WTC11 (cell line): ENCODE measurements at regions not wholly inside any gene's neighbourhood (a gene's known extent, or its start where the extent isn't known, plus 50 kb on each side); places are given as distances from the start of the nearest gene placed in this dataset.

Experiments used
- ATAC-seq: fragments of 200-7000 bp; cut with Tn5 transposase; 2 replicates; pipeline ENCODE4 v1.10.0; 2021; ENCODE audit warnings: mild to moderate bottlenecking, moderate library complexity
- CTCF ChIA-PET: fragments of 300-600 bp; sonication (Branson Sonifier 250); formaldehyde crosslinking; loops from one replicate; lab custom pipeline; 2021; ENCODE audit warnings: antibody characterized with exemption; lab: Charles Lee
- POLR2A ChIA-PET: fragments of 350-600 bp; sonication (Branson Sonifier 250); formaldehyde crosslinking; loops from one replicate; lab custom pipeline; 2021; ENCODE audit warnings: antibody characterized with exemption; lab: Charles Lee
- DNase-seq: peaks from one replicate; pipeline ENCODE4 v3.0.0; 2021; ENCODE audit warnings: low spot score
- H3K27ac Mint-ChIP-seq: 2 replicates; pipeline ENCODE4 v1.8.0; 2021; ENCODE audit warnings: mixed read lengths
- H3K27me3 Mint-ChIP-seq: 2 replicates; pipeline ENCODE4 v1.8.0; 2021; ENCODE audit warnings: low read depth, mild to moderate bottlenecking, moderate library complexity, mixed read lengths
- H3K36me3 Mint-ChIP-seq: 2 replicates; pipeline ENCODE4 v1.8.0; 2021; ENCODE audit warnings: mixed read lengths
- H3K4me1 Mint-ChIP-seq: 2 replicates; pipeline ENCODE4 v1.8.0; 2022; ENCODE audit warnings: mixed read lengths
- H3K4me3 Mint-ChIP-seq: 2 replicates; pipeline ENCODE4 v1.8.0; 2021; ENCODE audit warnings: mild to moderate bottlenecking, moderate library complexity, mixed read lengths
- H3K9me3 Mint-ChIP-seq: 2 replicates; pipeline ENCODE4 v1.8.0; 2021; ENCODE audit warnings: mixed read lengths
- ESRRA ChIP-seq: sonication (generic); formaldehyde crosslinking; IDR thresholded peaks from 2 replicates; pipeline ENCODE4 v1.8.1; 2022; ENCODE audit warnings: mild to moderate bottlenecking, missing genetic modification reagents, borderline replicate concordance
- ETV6 ChIP-seq: sonication (generic); formaldehyde crosslinking; IDR thresholded peaks from 2 replicates; pipeline ENCODE4 v1.8.1; 2022; ENCODE audit warnings: mild to moderate bottlenecking, missing genetic modification reagents
- FOXK1 ChIP-seq: sonication (generic); formaldehyde crosslinking; IDR thresholded peaks from 2 replicates; pipeline ENCODE4 v1.8.0; 2022; ENCODE audit warnings: mild to moderate bottlenecking, moderate library complexity, missing genetic modification reagents
- NFE2L1 ChIP-seq: sonication (generic); formaldehyde crosslinking; IDR thresholded peaks from 2 replicates; pipeline ENCODE4 v1.8.1; 2023; ENCODE audit warnings: missing genetic modification reagents
- PREB ChIP-seq: sonication (generic); formaldehyde crosslinking; IDR thresholded peaks from 2 replicates; pipeline ENCODE4 v1.8.1; 2022; ENCODE audit warnings: mild to moderate bottlenecking, missing genetic modification reagents, moderate library complexity, borderline replicate concordance
- TF ChIP-seq, protein P1 (sequence below): sonication (generic); formaldehyde crosslinking; IDR thresholded peaks from 2 replicates; pipeline ENCODE4 v1.8.0; 2022; ENCODE audit warnings: mild to moderate bottlenecking, missing genetic modification reagents

- TF ChIP-seq, protein P1, sequence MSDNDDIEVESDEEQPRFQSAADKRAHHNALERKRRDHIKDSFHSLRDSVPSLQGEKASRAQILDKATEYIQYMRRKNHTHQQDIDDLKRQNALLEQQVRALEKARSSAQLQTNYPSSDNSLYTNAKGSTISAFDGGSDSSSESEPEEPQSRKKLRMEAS, result no peak
- TF ChIP-seq NFE2L1 (CRISPR knock-in tag), result no peak
- no peak for TF ChIP-seq PREB (CRISPR knock-in tag)
- no peak for TF ChIP-seq FOXK1 (CRISPR knock-in tag)
These were observed 54.1 kb upstream of the IER3 start (continued) for GRCh38 chr6:30798494-30798893.

DNA sequence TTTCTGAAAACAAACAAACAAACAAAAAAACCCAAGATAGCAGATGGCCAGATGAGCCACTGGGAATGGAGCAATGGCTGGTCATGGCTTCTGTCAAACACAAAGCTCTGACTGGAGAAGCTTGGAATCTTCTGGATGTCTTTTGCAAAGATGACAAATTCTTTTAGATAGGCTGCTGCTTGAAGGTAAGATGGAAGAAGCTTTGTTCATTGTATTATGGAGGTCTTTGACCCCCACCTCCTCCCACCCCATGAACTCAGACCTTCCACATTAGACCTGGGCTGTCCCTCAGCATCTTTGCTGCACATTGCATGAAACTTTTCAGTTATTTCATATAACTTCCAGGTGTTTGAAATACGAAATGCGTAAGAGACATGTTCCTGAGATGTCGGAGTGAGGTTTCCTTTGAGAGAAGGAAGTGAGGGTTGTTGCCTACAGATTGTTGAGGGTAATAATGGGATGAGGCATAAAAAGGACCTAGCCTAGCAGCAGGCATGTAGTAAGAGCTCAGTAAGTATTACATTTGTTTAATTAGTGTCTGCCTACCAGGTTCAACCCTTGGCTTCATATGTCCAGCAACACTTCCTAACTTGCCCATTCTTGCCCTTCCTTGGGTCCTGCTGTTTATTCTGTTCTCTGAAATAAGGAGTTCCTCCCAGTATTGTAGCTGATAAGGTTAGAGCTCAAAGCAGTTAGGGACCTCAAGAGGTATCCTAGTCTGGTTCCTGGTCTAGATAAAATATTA, 51.4 kb upstream of the IER3 start:
- H3K36me3 Mint-ChIP-seq, result no peaks in the 10 kb centered on the region
- H3K27ac Mint-ChIP-seq, result no peak overlapping the region

More for the DNA sequence above, 51.4 kb upstream of the IER3 start:
- POLR2A ChIA-PET, result interaction anchor here (0.5 kb wide), 1 partner anchor 102 kb away, joined by 4 read pairs; no protein-coding TSS in a partner anchor
- CTCF ChIA-PET, result no interaction called here
- Mint-ChIP-seq H3K4me1 (peaks cover 3% of the 10 kb centered on the region; the same call in 1 of the 2 replicates), H3K27me3 (peaks cover 16% of the 10 kb centered on the region), H3K9me3 (no peaks in the 10 kb centered on the region), H3K4me3 (no peak overlapping the region)
- ATAC-seq (no peak), DNase-seq (no peak)
- no peak for TF ChIP-seq ETV6 (CRISPR knock-in tag)
- no peak for TF ChIP-seq ESRRA (CRISPR knock-in tag)
